GM10266 (cell line): ENCODE measurements at regions not wholly inside any gene's neighbourhood (a gene's known extent, or its start where the extent isn't known, plus 50 kb on each side); places are given as distances from the start of the nearest gene placed in this dataset.

ENCODE experiments used
- DNase-seq: peaks from one replicate; pipeline ENCODE4 v3.0.0; 2012; ENCODE audit errors: extremely low spot score
- TF ChIP-seq, protein P1 (sequence below): IDR thresholded peaks from 2 replicates; pipeline ENCODE4 v1.5.1; 2012; ENCODE audit warnings: mild to moderate bottlenecking, low read depth; ENCODE audit not compliant: control insufficient read depth, insufficient read depth; ENCODE audit errors: missing control alignments

DNA sequence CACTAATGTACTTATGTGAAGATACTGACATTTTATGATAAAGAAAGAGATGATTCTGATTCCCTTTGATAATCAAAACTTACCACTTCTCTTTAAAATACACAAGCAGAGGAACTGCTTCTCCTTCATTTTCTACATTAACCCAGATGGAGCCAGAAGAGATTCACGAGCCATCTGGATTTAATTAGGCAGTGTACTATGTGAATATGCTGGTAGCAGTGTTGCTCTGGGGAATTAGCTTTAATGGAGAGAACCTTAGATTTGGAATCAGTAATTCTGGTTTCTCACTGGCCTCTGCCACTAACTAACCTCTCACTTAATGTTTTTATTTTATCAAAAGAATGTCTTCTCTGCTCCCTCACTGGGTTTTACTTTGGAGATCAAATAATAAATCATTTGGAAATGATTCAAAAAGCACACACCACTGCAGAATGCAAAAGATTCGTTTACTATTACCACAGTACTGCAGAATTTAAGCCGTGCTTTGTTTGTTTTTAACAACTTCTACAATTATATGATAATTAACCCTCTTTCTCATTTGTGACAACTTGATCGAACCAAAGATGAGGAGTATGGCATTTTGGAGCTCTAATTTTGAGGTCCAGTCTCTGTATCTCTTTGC is 77.5 kb upstream of the PHYHIPL start:
- DNase-seq = no peak

GRCh38 chr10:59099481-59099880 is 77.0 kb upstream of the PHYHIPL start:
- TF ChIP-seq, protein P1, sequence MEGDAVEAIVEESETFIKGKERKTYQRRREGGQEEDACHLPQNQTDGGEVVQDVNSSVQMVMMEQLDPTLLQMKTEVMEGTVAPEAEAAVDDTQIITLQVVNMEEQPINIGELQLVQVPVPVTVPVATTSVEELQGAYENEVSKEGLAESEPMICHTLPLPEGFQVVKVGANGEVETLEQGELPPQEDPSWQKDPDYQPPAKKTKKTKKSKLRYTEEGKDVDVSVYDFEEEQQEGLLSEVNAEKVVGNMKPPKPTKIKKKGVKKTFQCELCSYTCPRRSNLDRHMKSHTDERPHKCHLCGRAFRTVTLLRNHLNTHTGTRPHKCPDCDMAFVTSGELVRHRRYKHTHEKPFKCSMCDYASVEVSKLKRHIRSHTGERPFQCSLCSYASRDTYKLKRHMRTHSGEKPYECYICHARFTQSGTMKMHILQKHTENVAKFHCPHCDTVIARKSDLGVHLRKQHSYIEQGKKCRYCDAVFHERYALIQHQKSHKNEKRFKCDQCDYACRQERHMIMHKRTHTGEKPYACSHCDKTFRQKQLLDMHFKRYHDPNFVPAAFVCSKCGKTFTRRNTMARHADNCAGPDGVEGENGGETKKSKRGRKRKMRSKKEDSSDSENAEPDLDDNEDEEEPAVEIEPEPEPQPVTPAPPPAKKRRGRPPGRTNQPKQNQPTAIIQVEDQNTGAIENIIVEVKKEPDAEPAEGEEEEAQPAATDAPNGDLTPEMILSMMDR = no peak
- no peak for DNase-seq

More for the DNA sequence above, 77.5 kb upstream of the PHYHIPL start:
- TF ChIP-seq, protein P1 = no peak

DNA sequence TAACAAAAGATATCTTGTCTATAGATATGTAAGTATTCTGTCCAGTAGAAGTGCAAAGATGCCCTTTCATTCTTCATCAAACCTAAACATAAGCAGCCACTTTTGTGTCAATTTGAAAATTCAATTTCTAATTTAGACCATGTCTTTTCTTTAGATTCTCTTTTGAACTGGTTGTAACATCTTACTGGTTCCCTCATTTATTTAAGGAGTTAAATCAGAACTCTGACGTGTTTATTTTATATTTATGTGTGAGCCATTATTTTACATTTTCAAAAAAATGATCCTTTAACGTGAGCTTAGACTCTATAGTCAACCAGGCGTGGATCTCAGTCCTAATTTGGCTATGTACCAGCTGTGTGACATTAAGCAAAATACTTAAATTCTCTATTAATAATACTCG is 74.0 kb upstream of the PHYHIPL start:
- TF ChIP-seq, protein P1 = no peak
- DNase-seq = no peak

DNA sequence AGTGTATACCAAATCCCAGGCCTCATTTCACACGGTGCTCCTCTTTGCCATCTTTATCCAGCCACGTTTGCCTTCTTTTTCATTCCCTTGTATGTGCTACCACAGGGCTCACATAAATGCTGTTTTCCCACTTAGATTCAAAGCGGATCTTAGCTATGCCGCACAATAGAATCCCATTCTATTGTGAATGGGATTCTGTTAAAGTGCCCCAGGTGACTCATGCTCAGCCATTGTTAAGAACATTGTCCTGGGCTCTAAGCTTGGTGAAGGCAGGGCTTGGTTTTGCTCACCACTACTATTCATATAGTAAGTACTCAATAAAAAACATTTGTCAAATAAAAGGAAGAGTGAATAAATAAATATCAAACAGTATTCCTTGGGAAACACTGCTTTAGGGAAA is 72.3 kb upstream of the PHYHIPL start:
- DNase-seq = no peak
- TF ChIP-seq, protein P1 = no peak

DNA sequence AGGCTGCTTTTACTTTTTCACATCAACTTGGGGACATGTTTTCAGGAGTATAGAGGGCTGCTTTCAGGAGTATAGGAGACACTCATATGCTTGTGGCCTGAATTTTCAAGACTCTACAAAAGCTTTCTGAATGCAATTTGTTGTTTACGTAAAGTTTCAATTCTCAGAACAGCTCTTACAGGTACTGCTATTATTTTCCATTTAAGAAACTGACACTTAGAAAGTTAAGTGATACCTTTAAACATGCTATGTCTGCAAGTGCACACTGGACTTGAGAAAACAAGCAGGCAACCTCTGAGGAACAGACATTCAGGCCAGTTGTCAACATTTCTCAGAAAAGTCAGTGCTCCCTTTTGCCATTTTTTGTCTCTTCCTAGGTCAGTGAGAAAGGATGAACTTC is 70.0 kb upstream of the PHYHIPL start:
- TF ChIP-seq, protein P1 = no peak
- DNase-seq = no peak

GRCh38 chr10:59107147-59107546 is 69.3 kb upstream of the PHYHIPL start:
- DNase-seq = no peak
- TF ChIP-seq, protein P1 = no peak

DNA sequence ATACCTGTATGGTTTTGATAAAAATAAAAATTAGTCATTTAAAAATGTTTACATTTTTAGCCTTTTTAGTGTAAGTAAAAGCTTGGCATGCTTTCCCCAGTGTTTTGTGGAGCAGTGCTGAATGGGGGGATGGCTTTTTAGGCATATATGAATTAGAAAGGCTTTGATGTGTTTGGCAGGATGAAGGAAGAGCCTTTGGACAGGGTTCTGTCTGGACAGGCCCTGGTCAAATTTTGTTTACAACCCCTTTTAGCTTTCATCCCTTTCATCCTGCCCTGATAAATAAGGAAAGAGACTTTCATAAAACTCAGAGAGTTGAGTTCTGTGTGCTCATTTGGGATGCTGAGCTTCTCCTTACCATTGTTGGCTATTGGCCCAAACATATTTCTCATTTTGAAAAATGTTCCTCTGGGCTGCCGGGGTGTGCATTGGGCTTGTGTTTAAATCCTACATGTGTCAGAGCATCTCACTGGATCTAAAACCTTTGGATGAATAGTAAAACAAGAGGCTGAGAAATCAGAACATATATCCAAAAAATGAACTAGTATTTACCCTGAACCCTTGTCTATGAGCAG is 68.1 kb upstream of the PHYHIPL start:
- TF ChIP-seq, protein P1 = no peak
- DNase-seq = no peak
